GM18517 (cell line): ENCODE measurements at regions not wholly inside any gene's neighbourhood (a gene's known extent, or its start where the extent isn't known, plus 50 kb on each side); places are given as distances from the start of the nearest gene placed in this dataset.

Source experiments
- ATAC-seq: cut with Tn5 transposase; IDR thresholded peaks from one replicate; pipeline ENCODE4 v1.9.1; 2021; ENCODE audit warnings: mild to moderate bottlenecking, moderate library complexity; ENCODE audit not compliant: unreplicated experiment

- no peak for ATAC-seq
Observed at GRCh38 chr4:38308728-38309311, 348.6 kb downstream of the PTTG2 start.

GRCh38 chr4:38309471-38309870 is 349.3 kb downstream of the PTTG2 start:
- ATAC-seq = no peak

GRCh38 chr4:38310446-38311043 is 350.3 kb downstream of the PTTG2 start:
- ATAC-seq = peak; percentile 92

- ATAC-seq = no peak
Observed at GRCh38 chr4:38311495-38312126, 351.4 kb downstream of the PTTG2 start.

DNA sequence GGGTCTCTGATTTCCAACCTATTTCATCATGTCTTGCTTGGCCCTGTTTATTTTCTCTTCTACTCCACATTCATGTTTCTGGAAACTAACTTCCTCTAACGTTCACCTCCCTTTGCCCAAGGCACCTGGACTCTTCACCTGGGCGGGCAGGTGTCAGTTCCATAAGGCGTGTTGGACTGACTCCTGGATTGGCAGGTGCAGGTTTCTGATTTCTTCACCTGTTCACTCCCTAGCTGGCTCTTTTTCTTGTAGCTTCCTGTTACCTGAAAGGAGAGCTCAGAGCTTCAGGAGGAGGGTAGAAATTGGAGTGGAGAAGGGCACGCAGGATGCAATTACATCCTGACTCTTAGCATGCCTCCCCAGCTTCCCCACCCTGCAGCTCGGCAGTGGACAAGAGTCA is 350.8 kb upstream of the KLF3 start:
- ATAC-seq = no peak

DNA sequence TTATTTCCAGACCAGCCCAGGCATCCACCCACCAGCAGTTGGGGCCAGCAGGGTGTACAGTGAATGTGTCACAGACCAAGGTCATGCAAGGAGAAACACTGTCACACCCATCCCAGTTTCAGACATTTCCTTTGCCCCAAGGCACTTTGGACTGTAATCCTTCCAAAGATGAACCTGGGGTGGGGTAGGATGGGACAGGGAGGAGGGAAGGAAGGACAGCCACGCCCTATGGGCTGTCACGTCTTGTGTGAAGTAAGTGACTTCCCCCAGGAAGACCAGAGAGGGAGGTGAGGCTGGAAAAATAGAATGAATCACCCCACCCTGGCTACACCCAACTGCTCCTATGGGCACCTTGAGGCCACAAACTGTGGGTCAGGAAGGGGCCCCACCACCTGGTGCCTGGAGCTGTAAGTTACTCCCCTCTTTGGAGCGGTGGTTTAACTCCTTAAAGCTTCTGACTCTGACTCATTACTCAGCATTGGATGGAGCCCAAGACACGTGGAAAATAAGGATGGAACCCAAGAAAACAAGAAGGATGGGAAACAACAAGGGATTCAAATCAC is 349.9 kb upstream of the KLF3 start:
- ATAC-seq = no peak

DNA sequence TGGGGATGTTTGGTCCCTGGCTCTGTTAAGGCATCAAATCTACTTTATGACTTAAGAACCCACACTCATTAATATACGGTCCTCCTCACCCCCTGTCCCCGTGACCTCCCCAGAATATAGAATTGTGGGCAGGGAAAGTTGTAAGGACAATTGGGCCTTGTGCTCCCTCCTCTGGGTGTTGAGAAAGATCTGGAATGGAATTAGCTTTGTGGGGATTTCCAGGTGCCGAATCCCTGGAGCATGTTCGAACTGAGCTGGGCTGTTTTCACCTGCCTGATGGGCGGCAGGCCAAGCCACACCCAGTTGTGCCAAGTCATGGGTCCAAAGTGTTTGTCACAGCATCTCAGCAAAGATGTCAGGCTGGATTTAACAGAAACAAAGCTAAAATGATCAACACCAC is 349.3 kb upstream of the KLF3 start:
- ATAC-seq = no peak

DNA sequence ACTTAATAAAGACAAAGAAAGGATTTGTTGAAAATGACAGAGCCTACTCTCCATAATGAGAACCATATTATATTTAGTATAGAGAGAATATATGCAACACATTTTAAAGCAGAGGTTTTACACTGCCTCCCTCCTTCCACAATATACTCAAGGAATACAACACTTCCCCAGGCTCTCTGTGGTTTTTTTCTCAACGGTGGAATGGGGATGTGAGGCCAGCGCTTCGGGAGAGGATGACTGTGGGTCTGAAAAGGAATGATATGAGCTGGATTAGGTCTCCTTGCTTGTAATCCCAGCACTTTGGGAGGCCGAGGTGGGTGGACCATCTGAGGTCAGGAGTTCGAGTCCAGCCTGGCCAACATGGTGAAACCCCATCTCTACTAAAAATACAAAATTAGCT is 348.7 kb upstream of the KLF3 start:
- ATAC-seq = no peak

DNA sequence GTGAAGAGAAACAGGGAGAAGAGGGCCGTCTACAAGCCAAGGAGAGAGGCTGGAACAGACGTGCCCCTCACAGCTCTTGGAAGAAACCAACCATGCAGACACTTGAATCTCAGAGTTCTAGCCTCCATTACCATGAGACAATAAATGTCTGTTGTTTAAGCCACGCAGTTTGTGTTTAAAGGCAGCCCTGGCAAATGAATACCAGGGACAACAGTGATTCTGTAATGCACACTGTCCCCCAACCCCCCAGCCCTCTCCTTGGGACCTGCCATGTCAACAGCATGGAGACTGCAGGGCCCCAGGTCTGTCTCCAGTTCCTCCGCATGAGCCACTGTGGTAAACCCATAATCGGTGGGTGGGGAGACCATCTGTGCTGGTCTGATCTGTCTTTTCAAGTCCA is 348.0 kb upstream of the KLF3 start:
- no peak for ATAC-seq

GRCh38 chr4:38317041-38317674 is 346.8 kb upstream of the KLF3 start:
- no peak for ATAC-seq

DNA sequence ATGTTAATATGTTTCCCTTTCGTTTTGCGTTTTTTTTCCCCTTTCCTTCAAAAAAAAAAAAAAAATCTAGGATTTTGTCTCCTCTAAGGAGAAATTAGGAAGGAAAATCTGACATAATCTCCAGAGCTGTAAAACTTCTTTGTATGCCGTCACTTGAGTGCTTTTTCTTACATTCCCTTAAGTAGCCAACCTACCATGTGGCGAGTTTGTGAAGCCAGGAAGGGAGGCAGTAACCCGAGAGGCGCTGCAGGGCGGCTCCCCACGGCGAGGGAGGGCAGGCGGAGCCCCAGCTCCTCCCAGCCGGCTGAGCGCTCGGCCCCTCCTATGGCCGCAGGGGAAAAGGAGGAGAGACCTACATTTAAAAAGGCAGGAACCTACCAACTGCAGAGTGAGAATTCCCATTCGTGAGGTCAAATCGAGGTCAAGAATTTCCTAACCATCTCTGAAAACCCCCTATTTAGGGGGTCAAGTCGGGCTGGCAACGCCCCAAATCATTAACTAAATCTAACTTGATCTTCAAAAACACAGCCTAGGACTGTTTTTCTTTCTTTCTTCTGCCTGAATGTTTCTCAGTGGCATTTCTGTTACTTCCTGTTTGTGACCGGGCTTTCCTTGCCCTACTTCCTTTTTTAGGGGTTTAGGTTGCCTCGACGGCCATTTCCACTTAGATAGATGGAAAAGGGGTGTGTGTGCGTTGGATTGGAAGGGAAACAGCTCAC is 345.1 kb upstream of the KLF3 start:
- ATAC-seq = peak; percentile 79

- peak; percentile 48 for ATAC-seq
Observed at GRCh38 chr4:38319456-38320342, 344.3 kb upstream of the KLF3 start.

- ATAC-seq = no peak
Observed at GRCh38 chr4:38320343-38320695, 343.7 kb upstream of the KLF3 start.

DNA sequence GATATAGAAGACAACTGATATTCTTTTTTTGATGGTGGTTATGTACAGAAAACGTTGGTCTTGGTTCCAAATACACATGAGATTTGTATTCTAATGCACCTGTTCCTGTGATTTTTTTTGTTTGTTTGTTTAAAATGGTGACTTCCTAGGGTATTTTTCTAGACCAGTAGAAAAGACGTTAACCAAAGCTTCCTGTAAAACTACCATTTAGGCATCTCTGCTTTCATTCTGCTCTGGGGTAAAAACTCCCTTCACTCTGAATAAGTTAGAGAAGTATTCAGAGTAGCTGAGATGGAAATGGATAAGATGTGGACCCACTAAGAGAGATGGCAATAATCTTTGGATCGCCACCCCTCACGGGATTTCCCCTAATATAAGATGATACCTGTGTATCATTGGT is 343.2 kb upstream of the KLF3 start:
- ATAC-seq = no peak

- no peak for ATAC-seq
Observed at GRCh38 chr4:38322714-38323113, 341.3 kb upstream of the KLF3 start.

GRCh38 chr4:38323141-38323641 is 340.8 kb upstream of the KLF3 start:
- no peak for ATAC-seq

DNA sequence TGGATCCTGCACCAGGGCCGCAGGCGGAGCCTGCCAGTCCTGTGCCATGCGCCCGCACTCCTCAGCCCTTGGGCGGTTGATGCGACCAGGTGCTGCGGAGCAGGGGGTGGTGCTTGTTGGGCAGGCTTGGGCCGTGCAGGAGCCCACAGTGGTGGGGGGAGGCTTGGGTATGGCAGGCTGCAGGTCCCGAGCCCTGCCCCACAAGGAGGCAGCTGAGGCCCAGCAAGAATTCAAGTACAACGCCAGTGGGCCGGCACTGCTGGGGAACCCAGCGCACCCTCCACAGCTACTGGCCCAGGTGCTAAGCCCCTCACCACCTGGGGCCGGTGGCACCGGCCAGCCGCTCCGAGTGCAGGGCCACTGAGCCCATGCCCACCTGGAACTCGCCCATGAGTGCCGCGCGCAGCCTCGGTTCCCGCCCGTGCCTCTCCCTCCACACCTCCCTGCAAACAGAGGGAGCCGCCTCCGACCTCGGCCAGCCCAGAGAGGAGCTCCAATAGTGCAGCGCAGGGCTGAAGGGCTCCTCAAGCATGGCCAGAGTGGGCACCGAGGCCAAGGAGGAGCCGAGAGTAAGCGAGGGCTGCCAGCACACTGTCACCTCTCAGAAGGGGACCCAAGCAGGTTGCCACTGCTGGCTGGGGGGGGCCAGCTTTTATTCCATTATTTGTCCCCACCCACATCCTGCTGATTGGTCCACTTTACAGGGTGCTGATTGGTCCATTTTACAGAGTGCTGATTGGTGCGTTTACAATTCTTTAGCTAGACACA is 339.0 kb upstream of the KLF3 start:
- ATAC-seq = no peak

- ATAC-seq = no peak
Observed at GRCh38 chr4:38325629-38325913, 338.4 kb upstream of the KLF3 start.

DNA sequence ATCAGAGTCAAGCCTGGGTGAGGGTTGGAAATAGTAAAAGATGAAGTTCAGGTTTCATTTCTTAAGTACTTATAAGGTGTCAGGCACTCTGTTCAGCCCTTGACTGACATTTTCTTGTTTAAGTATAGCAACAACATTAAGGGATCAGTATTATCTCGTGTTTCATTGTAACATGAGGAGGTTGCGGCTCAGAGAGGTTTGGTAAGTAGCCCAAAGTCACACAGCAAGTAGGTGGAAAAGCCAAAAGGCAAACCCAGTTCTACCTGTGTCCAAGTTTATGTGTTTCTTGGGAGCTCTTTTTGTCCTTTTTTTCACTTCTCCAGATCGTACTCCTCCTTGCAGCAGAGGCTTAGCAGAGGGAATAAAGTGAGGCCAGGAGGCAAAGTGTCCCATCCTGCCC is 337.5 kb upstream of the KLF3 start:
- no peak for ATAC-seq

- no peak for ATAC-seq
Observed at GRCh38 chr4:38327174-38327573, 336.8 kb upstream of the KLF3 start.
